Hematopoietic multipotent progenitor cell treated with erythropoietin and hydrocortisone succinate and interleukin-3 and kit ligand, for 17 days (in vitro differentiated cells): ENCODE measurements at regions not wholly inside any gene's neighbourhood (a gene's known extent, or its start where the extent isn't known, plus 50 kb on each side); places are given as distances from the start of the nearest gene placed in this dataset.
"Not testable (repeated sequence)": the region's sequence is repeated elsewhere in the genome, so short reads cannot be mapped to it uniquely, and the experiment has no call there.

Source experiments
- DNase-seq: peaks from one replicate; pipeline ENCODE4 v3.0.0-alpha.2; 2015; ENCODE audit warnings: low spot score

- DNase-seq = no peak
These were observed 620.1 kb downstream of the HTR1B start for GRCh38 chr6:76843054-76843822.

- DNase-seq = no peak
These were observed 622.4 kb downstream of the HTR1B start for GRCh38 chr6:76840865-76841264.

- DNase-seq = no peak
These were observed 623.1 kb downstream of the HTR1B start for GRCh38 chr6:76840041-76840745.

- DNase-seq = no peak
These were observed 623.8 kb downstream of the HTR1B start for GRCh38 chr6:76839505-76839904.

GRCh38 chr6:76837564-76837963, 625.7 kb downstream of the HTR1B start:
- no peak for DNase-seq

- no peak for DNase-seq
These were observed 627.6 kb downstream of the HTR1B start for GRCh38 chr6:76835695-76836094.

GRCh38 chr6:76835293-76835692, 628.0 kb downstream of the HTR1B start:
- DNase-seq = no peak

GRCh38 chr6:76834399-76834798, 628.9 kb downstream of the HTR1B start:
- no peak for DNase-seq

GRCh38 chr6:76831299-76831698, 632.0 kb downstream of the HTR1B start:
- DNase-seq = no peak

- not testable (repeated sequence) for DNase-seq
These were observed 639.7 kb downstream of the HTR1B start for GRCh38 chr6:76823578-76823977.

- DNase-seq = no peak
These were observed 644.8 kb downstream of the HTR1B start for GRCh38 chr6:76818451-76818850.

- DNase-seq = no peak
These were observed 645.9 kb downstream of the HTR1B start for GRCh38 chr6:76817429-76817828.

- DNase-seq = no peak
These were observed 648.5 kb downstream of the HTR1B start for GRCh38 chr6:76814496-76815458.

GRCh38 chr6:76810286-76810685, 653.0 kb downstream of the HTR1B start:
- no peak for DNase-seq

GRCh38 chr6:76803038-76803580, 660.2 kb downstream of the HTR1B start:
- DNase-seq = no peak

GRCh38 chr6:76792394-76792793, 670.9 kb downstream of the HTR1B start:
- no peak for DNase-seq

GRCh38 chr6:76790881-76791280, 672.4 kb downstream of the HTR1B start:
- DNase-seq = no peak

GRCh38 chr6:76790045-76790796, 673.1 kb downstream of the HTR1B start:
- no peak for DNase-seq

GRCh38 chr6:76789580-76789979, 673.7 kb downstream of the HTR1B start:
- no peak for DNase-seq

GRCh38 chr6:76788155-76788554, 675.1 kb downstream of the HTR1B start:
- DNase-seq = no peak

- no peak for DNase-seq
These were observed 684.2 kb downstream of the HTR1B start for GRCh38 chr6:76779068-76779467.
